Uterus (tissue), 2 donors: ENCODE measurements at regions not wholly inside any gene's neighbourhood (a gene's known extent, or its start where the extent isn't known, plus 50 kb on each side); places are given as distances from the start of the nearest gene placed in this dataset.

Source experiments
- CTCF ChIP-seq, 4 experiments: fragments of 200-600 bp in 2 of 4; fragments of 450-650 bp in 2 of 4; sonication (generic) in 2 of 4; IDR thresholded peaks; one replicate each; pipeline ENCODE4 v1.5.1; 2016 to 2019; ENCODE audit warnings: antibody characterized with exemption in 4 of 4, mild to moderate bottlenecking in 2 of 4, moderate library complexity in 1 of 4
- POLR2A ChIP-seq, 2 donors: fragments of 450-650 bp; IDR thresholded peaks; one replicate each; pipeline ENCODE4 v1.6.1; 2016; ENCODE audit warnings: antibody characterized with exemption in 2 of 2, mild to moderate bottlenecking in 1 of 2, moderate library complexity in 1 of 2

DNA sequence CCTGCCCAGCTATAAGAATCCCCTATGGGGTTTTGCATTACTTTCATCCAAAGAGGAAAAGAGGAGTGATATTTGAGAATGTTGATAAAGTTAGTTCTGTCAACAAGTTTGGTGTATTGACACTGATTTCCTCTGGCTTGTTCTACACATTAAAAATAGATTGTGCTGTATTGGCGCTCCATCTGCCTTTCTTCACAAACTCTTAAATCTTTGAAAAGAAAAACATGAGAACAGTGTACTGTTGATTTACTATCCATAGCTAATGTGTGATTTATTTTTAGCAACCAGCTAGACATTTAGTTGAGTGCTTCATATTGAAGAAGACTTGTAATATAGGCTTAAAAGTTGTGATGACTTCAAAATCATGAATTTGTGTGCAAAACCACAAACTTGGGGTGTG lies 261.2 kb upstream of the ANKRD50 start:
- TF ChIP-seq CTCF (IDR thresholded peaks at IDR 0.05) (no peak), POLR2A (IDR thresholded peaks at IDR 0.05) (no peak)
